TTC549 (cell line): ENCODE measurements at regions not wholly inside any gene's neighbourhood (a gene's known extent, or its start where the extent isn't known, plus 50 kb on each side); places are given as distances from the start of the nearest gene placed in this dataset.

Experiments
- FAIRE-seq: peaks from 2 replicates; lab custom pipeline; 2012; peaks lifted over from hg19 to GRCh38; lab: Jason Lieb, UNC

DNA sequence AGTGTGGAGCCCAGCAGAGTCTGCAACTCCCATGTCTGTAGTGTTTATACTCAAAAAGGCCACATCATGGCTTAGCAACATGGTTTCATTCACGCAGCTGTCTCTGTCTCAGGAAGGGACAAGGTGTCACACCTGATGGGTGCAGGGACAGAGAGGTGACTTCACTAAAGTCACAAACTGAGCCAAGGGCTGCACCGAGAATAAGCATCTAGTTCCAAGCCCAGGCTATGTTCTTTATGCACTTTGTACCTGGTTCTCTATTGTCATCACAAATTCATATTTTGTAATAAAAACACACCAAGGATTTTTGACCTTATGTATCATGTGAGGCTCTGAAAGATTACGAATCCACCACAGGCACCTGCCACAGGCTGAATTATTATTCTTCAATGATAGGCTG lies 64.9 kb upstream of the STK32A start:
- no peak for FAIRE-seq

- FAIRE-seq, result no peak
These were observed 64.2 kb upstream of the STK32A start for GRCh38 chr5:147170603-147171002.

DNA sequence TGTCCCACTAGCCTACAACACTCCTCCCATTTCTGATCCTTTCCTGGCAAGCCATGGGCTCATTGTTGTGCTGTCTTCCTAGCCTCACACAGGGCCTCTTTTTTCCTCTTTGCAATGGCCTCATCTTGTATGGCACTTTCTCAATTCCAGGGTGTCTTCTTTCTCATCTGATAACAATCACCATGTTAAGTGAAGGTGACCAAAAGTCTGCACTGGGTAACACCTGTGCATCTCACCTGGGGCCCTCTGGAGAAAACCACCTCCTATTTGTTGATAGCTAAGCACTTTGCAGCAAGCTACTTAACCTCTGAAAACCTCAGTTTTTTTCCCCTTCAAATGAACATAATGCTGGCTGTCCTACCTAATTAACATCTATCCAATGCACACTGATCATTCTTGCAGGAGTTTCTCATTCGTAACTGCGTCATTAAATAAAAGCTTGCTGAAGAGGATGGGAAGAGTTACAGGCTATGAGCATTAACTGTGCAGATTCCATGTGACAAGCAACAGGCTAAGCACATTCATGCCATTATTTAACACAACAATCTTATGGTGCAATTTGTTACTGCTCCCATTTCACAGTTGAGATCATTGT lies 60.1 kb upstream of the STK32A start:
- FAIRE-seq, result no peak

DNA sequence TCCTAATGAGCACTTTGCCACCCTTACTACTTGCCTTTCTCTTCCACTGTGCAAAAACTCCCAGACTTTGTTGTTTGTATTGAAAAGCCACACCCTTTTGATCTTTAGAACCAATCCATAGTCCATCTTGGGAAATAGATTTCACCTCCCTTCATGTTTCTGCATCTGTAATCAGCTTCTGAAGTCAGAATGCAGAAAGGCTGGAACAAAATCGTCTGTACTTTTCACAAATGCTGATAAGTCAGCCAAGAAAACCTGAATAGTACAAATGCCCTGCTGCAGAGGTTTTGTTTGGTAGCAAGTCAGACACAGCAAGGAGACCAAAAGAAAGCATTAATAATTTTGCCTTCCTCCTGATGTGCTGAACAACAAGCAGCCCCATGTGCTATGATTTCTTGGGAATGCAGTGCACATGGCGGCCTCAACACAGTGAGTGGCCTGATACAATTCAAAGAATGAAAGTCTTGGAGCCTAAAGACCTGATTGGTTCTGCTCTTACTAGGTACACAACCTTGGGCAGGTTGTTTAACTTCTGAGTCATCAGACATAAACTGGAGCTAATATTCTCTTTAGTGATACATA lies 59.2 kb upstream of the STK32A start:
- no peak for FAIRE-seq

DNA sequence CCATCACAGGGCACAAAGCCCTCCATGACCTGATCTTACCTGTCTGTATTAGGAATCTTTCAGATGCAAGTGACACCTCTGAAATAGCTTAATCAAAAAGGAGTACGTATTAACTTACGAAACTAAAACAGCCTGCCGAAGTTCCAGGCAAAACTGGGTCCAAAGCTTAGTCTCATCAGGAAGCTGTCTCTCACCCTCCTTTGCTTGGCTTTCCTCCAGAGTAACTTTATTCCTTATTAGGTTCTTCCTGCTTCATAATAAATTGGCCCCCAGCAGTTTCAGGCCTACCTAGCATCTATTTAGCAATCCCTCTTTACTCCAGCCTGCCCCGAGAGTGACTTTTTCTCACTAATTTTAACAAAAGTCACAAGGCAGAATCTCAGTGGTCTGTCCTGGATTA lies 58.4 kb upstream of the STK32A start:
- FAIRE-seq, result no peak

DNA sequence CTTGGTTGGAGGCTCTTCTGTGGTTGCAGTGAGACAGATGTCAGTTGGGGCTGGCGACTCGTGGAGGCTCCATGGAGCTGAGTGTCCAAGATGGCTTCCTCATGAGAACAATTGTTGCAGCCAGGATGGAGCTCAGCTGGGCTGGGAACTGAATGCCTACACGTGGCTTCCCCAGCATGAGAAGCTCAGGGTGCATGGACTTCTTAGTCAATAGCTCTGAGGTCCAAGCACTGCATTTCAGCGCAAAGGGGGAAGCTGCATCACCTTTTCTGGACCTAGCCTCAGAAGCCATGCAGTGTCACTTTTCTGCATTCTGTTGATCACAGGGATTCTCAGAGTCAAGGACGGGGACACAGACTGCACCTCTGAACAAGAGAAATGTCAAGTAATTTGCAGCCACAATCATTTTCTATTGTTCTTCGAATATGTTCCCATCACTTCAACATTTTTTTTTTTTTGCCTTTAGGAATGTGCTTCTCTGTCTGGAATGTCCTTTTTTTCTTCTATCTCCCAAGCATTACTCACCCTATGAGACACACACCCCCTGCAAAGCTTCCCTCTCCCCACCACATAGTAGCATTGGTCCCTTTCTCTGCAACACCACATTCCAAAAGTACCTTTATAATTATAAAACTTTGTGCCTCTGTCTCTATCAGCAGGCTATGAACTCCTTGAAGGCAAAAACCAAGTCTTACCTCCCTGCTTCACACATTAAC lies 57.5 kb upstream of the STK32A start:
- FAIRE-seq, result no peak

DNA sequence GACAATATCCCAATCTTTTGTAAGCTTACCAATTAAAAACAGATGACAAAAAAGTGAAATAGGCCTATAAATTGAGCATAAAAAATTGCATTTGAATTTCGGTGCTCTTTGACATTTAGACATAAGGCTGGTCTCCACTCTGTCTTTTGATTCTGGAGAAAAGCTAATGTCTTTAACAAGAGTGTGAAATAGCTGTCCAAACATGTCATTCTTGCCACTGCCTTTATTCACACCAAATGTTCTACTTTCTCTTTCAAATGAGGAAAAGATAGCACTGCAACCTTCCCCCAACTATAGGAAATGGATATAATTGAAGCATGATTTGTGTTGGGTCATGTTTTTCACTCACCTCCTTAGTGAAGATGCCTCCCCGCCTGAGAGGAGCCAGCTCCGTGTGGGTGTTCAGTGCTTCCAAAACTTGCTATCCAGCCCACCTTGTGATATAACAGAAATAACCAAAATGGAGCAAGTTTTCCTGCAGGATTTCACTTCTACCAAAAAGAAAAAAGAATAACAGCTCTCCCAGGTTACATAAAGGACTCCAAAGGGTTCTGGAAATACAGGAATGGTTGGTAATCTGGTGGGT lies 55.2 kb upstream of the STK32A start:
- no peak for FAIRE-seq

- FAIRE-seq, result no peak
These were observed 54.1 kb upstream of the STK32A start for GRCh38 chr5:147180751-147181150.
